ENCODE measurements at regions not wholly inside any gene's neighbourhood (a gene's known extent, or its start where the extent isn't known, plus 50 kb on each side); places are given as distances from the start of the nearest gene placed in this dataset.

GRCh38 chr6:76768556-76768955 lies 694.7 kb downstream of the HTR1B start:
- no peak for TF ChIP-seq CTCF (IDR thresholded peaks at IDR 0.05 in 4 of 5, conservative IDR thresholded peaks at IDR 0.05 in 1 of 5)
- TF ChIP-seq POLR2A (IDR thresholded peaks at IDR 0.05), result no peak

Data from gastrocnemius medialis (tissue), 4 donors.